NCI-H187 (cell line): ENCODE measurements at regions not wholly inside any gene's neighbourhood (a gene's known extent, or its start where the extent isn't known, plus 50 kb on each side); places are given as distances from the start of the nearest gene placed in this dataset.

ENCODE experiments used
- DNase-seq, 2 experiments: peaks; one replicate each; lab custom pipeline; 2025; lab: John Stamatoyannopoulos, UW

GRCh38 chr4:174438711-174439110 is 83.6 kb downstream of the HPGD start:
- DNase-seq, result no peak

DNA sequence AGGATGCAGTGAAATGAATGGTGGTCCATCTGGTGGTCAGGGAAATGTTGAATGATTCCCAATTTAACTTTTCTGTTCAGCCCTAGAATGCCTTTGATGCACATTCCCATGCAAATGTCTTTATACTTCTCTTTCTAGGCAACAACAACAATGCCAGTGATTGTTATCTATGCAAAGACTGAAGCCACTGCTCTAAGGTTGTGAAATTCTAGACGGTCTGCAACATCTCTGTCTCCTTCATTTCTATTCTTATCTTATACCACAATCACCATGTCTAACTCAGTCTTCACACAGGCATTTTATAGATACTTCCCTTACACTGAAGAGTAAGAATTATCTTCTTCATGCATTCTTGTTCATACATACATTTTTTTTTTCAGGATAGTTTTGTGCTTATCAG is 84.5 kb downstream of the HPGD start:
- DNase-seq, result no peak

- no peak for DNase-seq
Observed at GRCh38 chr4:174437324-174437723, 85.0 kb downstream of the HPGD start.

- no peak for DNase-seq
Observed at GRCh38 chr4:174436377-174436776, 85.9 kb downstream of the HPGD start.

GRCh38 chr4:174435974-174436373 is 86.3 kb downstream of the HPGD start:
- no peak for DNase-seq

DNA sequence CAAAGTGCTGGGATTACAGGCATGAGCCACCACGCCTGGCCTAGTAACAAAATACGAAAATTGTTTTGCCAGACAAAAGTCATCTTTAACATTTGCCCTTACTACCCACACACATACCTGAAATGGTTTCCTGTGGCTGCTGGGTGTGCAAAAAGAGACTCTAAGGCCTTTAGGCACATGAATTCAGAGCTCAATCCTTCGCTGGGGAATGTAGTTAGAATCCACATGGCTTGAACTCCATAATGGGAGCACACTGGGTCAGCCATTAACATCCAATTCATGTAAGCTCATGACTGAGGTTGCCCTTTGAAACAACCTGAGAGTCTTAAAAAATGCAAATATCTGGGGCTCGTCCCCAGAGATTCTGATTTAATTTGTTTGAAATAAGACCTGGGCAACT is 87.8 kb downstream of the HPGD start:
- no peak for DNase-seq

DNA sequence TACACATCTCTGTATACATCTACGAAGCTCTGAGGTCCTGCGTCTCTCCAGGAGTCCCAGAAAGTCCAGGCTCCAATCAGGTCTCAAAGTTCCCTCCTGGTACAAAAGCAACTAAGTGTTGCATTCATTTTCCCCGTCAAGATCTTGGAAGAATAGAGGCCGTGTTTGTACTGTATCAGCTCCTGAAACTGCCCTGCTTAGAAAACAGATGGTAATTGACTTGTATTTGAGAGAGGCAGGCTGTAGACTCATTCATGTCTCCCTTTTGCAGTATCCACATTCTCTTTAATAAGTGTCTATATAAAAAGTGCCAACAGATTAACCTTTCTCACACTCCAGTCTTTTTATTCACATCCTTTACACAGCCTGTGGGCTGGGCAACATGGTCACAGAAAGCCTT is 91.7 kb downstream of the HPGD start:
- DNase-seq, result no peak

DNA sequence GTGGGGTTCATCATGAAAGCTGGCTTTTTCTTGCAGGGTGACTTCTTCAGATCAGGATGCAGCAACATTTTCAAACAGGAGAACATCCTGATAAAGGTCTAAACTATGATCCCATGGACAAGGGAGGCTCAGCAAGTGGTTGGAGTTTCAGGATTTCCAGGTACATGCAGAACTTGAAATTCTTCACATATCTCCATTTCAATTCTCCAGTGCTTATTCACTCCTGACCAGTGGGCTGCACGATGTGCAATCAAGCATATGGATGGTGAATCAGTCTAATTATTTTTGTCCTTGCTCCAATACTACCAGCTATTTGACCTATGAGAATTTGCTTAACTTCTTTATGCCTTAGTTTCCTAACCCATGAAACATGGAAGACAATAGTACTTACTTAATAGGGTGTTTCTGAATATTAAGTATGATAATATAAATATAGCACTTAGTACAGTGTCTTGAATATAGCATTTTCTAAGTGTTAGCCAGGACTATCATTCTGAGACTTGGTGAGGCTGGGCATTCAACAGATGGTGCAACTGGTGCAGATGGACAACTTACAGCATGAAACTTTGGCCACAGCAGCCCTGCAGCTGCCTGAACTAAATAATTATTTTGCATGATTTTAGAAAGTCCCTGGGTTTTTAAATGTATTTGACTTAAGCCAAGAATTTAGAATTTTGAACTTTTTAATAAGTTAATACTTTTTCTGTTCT is 92.4 kb downstream of the HPGD start:
- no peak for DNase-seq

DNA sequence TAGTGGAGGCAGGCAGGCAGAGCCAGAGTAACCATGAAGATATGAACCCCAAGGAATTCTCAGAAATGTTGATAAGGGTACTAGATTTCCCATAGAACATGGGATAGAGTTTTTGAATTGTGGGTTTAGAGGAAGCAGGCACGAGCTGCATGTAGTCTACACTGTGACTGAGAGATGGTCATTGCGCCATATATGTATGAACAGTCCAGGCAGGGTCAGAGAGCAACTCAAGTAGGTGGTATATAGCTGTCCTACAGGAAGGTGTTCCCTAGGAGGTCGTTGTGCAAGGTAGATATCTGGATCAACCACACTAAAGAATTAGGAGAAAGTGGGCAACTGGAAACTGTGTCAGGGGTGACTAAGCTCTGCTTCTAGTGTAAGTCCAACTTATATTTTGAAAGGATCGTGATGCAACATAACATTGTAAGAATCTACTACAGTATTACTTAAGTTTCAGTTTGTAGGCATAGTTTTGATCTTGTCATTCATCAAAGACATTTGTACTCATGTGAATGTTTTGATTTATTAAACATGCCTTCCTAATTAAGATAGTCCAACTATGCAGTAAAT is 94.6 kb downstream of the HPGD start:
- no peak for DNase-seq

DNA sequence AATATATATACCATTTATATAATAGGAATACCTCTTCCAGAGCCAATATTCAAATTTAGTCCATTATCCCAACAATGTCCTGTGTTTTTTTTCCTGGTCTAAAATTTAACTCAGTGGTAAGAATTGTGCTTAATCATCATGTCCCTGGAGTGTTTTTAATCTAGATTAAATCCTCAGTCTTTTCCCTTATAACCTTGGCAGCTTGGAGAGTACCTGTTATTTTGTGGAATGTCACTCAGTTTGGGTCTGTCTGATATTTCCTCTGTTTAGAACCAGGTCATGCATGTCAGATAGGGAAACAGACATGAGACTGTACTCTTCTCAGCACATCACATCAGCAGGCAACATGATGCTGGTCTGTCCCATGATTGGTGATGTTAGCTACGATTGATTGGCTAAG is 96.6 kb downstream of the HPGD start:
- DNase-seq, result no peak

- DNase-seq, result no peak
Observed at GRCh38 chr4:174423257-174423944, 98.9 kb downstream of the HPGD start.

DNA sequence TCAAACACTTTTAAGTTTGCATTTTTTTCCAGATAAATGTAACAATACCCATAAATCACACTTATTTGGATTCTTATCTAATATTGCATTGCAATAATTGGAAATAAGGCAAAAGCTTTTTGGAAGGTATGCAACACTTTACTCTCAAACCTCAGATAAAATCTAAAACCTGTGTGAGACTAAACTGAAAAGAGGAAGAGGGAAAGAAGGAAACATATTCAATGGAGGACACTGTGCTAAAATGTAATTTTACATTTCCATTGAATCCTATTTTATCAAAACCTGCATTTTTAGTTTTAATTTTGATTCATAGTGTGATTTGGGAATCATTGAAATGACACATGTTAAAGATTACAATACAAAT is 99.4 kb downstream of the HPGD start:
- DNase-seq, result no peak

DNA sequence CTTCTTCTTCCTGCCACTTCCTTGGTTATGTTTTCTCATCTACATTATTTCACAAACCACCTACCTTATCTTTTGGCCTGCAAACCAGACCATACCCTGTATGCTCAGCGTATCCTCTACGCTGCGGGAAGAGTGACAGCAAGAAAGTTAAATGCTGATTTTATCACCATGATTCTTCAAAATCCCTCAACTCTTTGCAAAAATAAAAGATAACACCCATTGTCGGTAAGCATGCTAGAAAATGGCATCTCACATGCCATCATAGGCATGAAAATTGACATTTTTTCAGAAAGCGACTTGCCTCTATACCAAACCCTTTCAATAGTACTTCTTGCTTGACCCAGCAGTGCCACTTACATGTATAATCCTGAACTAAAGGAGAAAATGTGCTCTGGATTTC is 102.0 kb downstream of the HPGD start:
- DNase-seq, result no peak

GRCh38 chr4:174418640-174419212 is 103.6 kb downstream of the HPGD start:
- no peak for DNase-seq

DNA sequence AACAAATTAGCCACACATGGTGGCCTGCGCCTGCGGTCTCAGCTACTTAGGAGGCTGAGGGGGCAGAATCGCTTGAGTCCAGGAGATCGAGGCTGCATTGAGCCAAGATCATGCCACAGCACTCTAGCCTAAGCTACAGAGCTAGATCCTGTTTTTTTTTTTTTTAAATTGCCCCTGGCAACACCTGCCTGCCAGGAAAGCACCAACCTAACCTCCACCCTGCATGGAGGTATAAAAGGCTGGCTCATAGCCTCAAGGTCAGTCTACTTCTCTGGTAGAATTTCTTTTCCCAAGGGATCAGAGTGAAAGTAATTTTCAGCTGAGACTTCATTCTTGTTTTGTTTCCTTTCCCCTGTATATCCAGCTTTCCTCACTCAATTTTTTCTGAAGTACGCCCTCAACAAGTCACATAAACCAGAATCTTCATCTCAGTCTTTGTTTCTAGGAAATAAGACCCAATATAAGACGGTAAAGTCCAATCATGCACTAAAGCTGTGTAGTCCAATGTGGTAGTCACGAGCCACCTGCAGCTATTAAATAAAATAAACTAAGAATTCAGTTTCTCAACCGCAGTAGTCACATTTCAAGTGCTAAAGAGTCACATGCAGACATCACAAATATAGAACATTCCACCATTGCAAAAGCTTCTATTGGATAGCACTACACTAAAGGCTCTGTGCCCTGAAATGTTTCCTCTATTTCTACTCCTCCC is 113.3 kb downstream of the HPGD start:
- no peak for DNase-seq

GRCh38 chr4:174406383-174406782 is 115.9 kb downstream of the HPGD start:
- no peak for DNase-seq

- DNase-seq, result no peak
Observed at GRCh38 chr4:174405923-174406322, 116.4 kb downstream of the HPGD start.

GRCh38 chr4:174404677-174405076 is 117.6 kb downstream of the HPGD start:
- DNase-seq, result no peak

DNA sequence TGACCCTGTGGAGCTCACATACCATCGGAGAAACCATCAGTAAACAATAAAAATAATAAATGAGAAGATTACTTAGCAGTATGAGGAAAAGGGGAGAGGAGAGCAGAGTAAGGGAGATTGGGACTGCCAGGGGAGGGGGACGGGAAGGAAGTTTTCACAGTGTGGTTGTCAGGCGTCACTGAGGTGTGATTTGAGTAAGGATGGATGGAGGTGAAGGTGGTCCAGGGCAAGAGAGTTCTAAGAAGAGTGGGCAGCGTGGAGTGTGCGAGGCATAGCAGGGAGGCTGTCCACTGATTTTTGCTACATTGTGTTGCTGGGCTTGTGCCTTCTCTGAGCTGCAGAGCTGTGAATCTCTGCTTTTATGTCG is 119.1 kb downstream of the HPGD start:
- no peak for DNase-seq

DNA sequence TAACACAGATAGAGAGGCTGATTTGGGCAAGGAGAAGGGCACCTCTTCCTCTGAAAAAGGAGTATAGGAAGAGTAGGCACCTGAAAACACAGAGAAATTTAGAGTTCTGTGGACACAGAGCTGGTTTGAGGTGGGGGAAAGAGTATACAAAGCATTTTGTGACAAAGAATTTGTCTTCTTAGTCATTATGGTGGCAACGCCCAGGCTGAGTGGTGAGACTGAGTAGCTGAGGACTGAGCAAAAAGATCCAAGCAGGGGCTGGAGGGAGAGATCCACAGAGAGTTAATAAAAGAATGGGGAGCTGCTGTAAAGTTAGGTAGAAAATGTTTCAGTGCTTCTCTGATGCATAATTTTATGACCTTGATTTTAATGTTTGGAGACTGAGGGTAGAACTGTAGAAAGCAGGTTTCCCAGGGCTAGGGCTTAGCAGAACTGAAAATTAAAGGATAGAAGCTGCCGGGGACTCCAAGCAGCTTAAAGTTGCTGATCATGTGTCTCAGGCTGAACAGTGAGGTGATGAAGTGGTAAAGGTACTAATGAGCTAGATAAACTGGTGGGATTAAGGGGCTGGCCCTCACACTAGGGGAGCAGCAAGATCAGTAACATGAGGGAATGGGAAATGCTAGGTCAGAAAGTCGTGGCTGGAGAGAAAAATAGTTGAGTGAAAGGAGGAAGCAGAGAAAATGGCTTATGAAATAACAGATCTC is 118.9 kb downstream of the CEP44 start:
- no peak for DNase-seq

DNA sequence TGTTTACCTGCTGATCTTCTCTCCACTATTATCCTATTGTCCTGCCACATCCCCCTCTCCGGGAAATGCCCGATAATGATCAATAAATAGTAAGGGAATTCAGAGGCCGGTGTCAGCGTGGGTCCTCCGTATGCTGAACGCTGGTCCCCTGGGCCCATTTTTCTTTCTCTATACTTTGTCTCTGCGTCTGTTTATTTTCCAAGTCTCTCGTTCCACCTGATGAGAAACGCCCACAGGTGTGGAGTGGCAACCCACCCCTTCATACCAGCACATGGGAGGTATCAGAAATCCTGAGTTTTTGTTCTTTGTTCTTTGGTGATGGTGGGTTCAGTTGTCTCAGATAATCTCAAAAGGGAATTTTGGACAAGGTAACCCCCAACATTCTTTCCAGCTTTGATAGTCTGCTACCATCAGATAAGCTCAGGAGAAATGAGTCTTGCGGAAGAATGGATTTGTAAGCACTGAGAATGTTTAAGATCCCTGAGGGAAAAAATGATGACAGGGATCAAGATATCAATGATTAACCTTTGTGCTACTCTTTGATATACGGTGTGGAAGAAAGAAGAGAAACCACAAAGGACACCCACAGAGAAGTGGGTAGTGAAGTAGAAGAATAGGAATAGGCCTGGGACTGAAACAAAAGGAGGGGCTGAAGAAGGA is 117.9 kb downstream of the CEP44 start:
- DNase-seq, result no peak
